ENCODE measurements at regions not wholly inside any gene's neighbourhood (a gene's known extent, or its start where the extent isn't known, plus 50 kb on each side); places are given as distances from the start of the nearest gene placed in this dataset.
"Not testable (repeated sequence)": the region's sequence is repeated elsewhere in the genome, so short reads cannot be mapped to it uniquely, and the experiment has no call there.

- no peak for TF ChIP-seq POLR2A (IDR thresholded peaks at IDR 0.05; ENCODE audit: low read depth, low read length)
- DNase-seq (ENCODE audit: insufficient read length, low spot score) (no peak), FAIRE-seq (no peak)
Measured at GRCh38 chrX:122572461-122572860, 611.6 kb upstream of the GRIA3 start.

- FAIRE-seq: no peak
- TF ChIP-seq POLR2A (IDR thresholded peaks at IDR 0.05; ENCODE audit: low read depth, low read length): no peak
- DNase-seq (ENCODE audit: insufficient read length, low spot score): no peak
Measured at GRCh38 chrX:122579036-122579435, 605.0 kb upstream of the GRIA3 start.

- no peak for DNase-seq (ENCODE audit: insufficient read length, low spot score)
- no peak for FAIRE-seq
- no peak for TF ChIP-seq POLR2A (IDR thresholded peaks at IDR 0.05; ENCODE audit: low read depth, low read length)
Measured at GRCh38 chrX:122579526-122579925, 604.6 kb upstream of the GRIA3 start.

- TF ChIP-seq POLR2A (IDR thresholded peaks at IDR 0.05; ENCODE audit: low read depth, low read length): no peak
- DNase-seq (ENCODE audit: insufficient read length, low spot score): no peak
- no peak for FAIRE-seq
Measured at GRCh38 chrX:122582280-122582974, 601.7 kb upstream of the GRIA3 start.

GRCh38 chrX:122582975-122583305 is 601.1 kb upstream of the GRIA3 start:
- FAIRE-seq (no peak), DNase-seq (ENCODE audit: insufficient read length, low spot score) (no peak)
- TF ChIP-seq POLR2A (IDR thresholded peaks at IDR 0.05; ENCODE audit: low read depth, low read length): no peak

- TF ChIP-seq POLR2A (IDR thresholded peaks at IDR 0.05; ENCODE audit: low read depth, low read length): no peak
- FAIRE-seq: no peak
- no peak for DNase-seq (ENCODE audit: insufficient read length, low spot score)
Measured at GRCh38 chrX:122583551-122583950, 600.5 kb upstream of the GRIA3 start.

GRCh38 chrX:122584981-122585380 is 599.1 kb upstream of the GRIA3 start:
- DNase-seq (ENCODE audit: insufficient read length, low spot score) (no peak), FAIRE-seq (no peak)
- TF ChIP-seq POLR2A (IDR thresholded peaks at IDR 0.05; ENCODE audit: low read depth, low read length): no peak

GRCh38 chrX:122586831-122587230 is 597.2 kb upstream of the GRIA3 start:
- DNase-seq (ENCODE audit: insufficient read length, low spot score) (no peak), FAIRE-seq (no peak)
- no peak for TF ChIP-seq POLR2A (IDR thresholded peaks at IDR 0.05; ENCODE audit: low read depth, low read length)

- no peak for TF ChIP-seq POLR2A (IDR thresholded peaks at IDR 0.05; ENCODE audit: low read depth, low read length)
- FAIRE-seq: no peak
- no peak for DNase-seq (ENCODE audit: insufficient read length, low spot score)
Measured at GRCh38 chrX:122591546-122591945, 592.5 kb upstream of the GRIA3 start.

- DNase-seq (ENCODE audit: insufficient read length, low spot score) (no peak), FAIRE-seq (no peak)
- TF ChIP-seq POLR2A (IDR thresholded peaks at IDR 0.05; ENCODE audit: low read depth, low read length): no peak
Measured at GRCh38 chrX:122596998-122597397, 587.1 kb upstream of the GRIA3 start.

- DNase-seq (ENCODE audit: insufficient read length, low spot score) (no peak), FAIRE-seq (no peak)
- no peak for TF ChIP-seq POLR2A (IDR thresholded peaks at IDR 0.05; ENCODE audit: low read depth, low read length)
Measured at GRCh38 chrX:122622795-122623194, 561.3 kb upstream of the GRIA3 start.

GRCh38 chrX:122625239-122625638 is 558.8 kb upstream of the GRIA3 start:
- no peak for TF ChIP-seq POLR2A (IDR thresholded peaks at IDR 0.05; ENCODE audit: low read depth, low read length)
- no peak for FAIRE-seq
- DNase-seq (ENCODE audit: insufficient read length, low spot score): no peak

GRCh38 chrX:122625821-122626220 is 558.3 kb upstream of the GRIA3 start:
- no peak for TF ChIP-seq POLR2A (IDR thresholded peaks at IDR 0.05; ENCODE audit: low read depth, low read length)
- no peak for FAIRE-seq
- no peak for DNase-seq (ENCODE audit: insufficient read length, low spot score)

GRCh38 chrX:122626871-122627270 is 557.2 kb upstream of the GRIA3 start:
- TF ChIP-seq POLR2A (IDR thresholded peaks at IDR 0.05; ENCODE audit: low read depth, low read length): no peak
- FAIRE-seq: no peak
- DNase-seq (ENCODE audit: insufficient read length, low spot score): no peak

- TF ChIP-seq POLR2A (IDR thresholded peaks at IDR 0.05; ENCODE audit: low read depth, low read length): no peak
- FAIRE-seq (no peak), DNase-seq (ENCODE audit: insufficient read length, low spot score) (no peak)
Measured at GRCh38 chrX:122641136-122641535, 542.9 kb upstream of the GRIA3 start.

- no peak for DNase-seq (ENCODE audit: insufficient read length, low spot score)
- TF ChIP-seq POLR2A (IDR thresholded peaks at IDR 0.05; ENCODE audit: low read depth, low read length): no peak
- no peak for FAIRE-seq
Measured at GRCh38 chrX:122641826-122642225, 542.3 kb upstream of the GRIA3 start.

- not testable (repeated sequence) for FAIRE-seq; DNase-seq (ENCODE audit: insufficient read length, low spot score)
Measured at GRCh38 chrX:122655256-122655655, 528.8 kb upstream of the GRIA3 start.
